GM12891 (cell line): ENCODE measurements at regions not wholly inside any gene's neighbourhood (a gene's known extent, or its start where the extent isn't known, plus 50 kb on each side); places are given as distances from the start of the nearest gene placed in this dataset.

ENCODE experiments used
- PAX5 ChIP-seq: IDR thresholded peaks from 2 replicates; pipeline ENCODE4 v1.6.1; 2011; ENCODE audit warnings: low read length, moderate library complexity, mild to moderate bottlenecking; ENCODE audit not compliant: insufficient read depth, severe bottlenecking
- POLR2A ChIP-seq: IDR thresholded peaks from 2 replicates; pipeline ENCODE4 v1.6.1; 2011; ENCODE audit warnings: low read depth, low read length, control low read depth

- TF ChIP-seq POLR2A (no peak), PAX5 (no peak)
Observed at GRCh38 chr10:3428826-3429225, 256.2 kb upstream of the PITRM1 start.
